Suprapubic skin (tissue), 4 donors: ENCODE measurements at regions not wholly inside any gene's neighbourhood (a gene's known extent, or its start where the extent isn't known, plus 50 kb on each side); places are given as distances from the start of the nearest gene placed in this dataset.

ENCODE experiments used
- CTCF ChIP-seq, 2 donors: fragments of 200-600 bp in 1 of 2; fragments of 450-650 bp in 1 of 2; sonication (generic) in 1 of 2; IDR thresholded peaks; one replicate each; pipeline ENCODE4 v1.5.1; 2016 to 2019; ENCODE audit warnings: antibody characterized with exemption in 2 of 2, mild to moderate bottlenecking in 1 of 2, moderate library complexity in 1 of 2
- EP300 ChIP-seq: sonication (generic); formaldehyde crosslinking; IDR thresholded peaks from one replicate; pipeline ENCODE4 v1.6.1; 2017; ENCODE audit warnings: antibody characterized with exemption
- POLR2A ChIP-seq, 2 donors: fragments of 450-650 bp; IDR thresholded peaks; one replicate each; pipeline ENCODE4 v1.6.1; 2017; ENCODE audit warnings: antibody characterized with exemption in 2 of 2, mild to moderate bottlenecking in 2 of 2, moderate library complexity in 2 of 2
- POLR2AphosphoS5 ChIP-seq, 3 donors: sonication (generic); formaldehyde crosslinking; IDR thresholded peaks; one replicate each; pipeline ENCODE4 v1.6.1; 2017; ENCODE audit warnings: antibody characterized with exemption in 3 of 3

- TF ChIP-seq EP300 (no peak), CTCF (IDR thresholded peaks at IDR 0.05) (no peak), POLR2A (IDR thresholded peaks at IDR 0.05) (no peak), POLR2AphosphoS5 (IDR thresholded peaks at IDR 0.05) (no peak)
These were observed 106.8 kb upstream of the NREP start for GRCh38 chr5:111863801-111864200.
